Posterior vena cava (tissue), 2 donors: ENCODE measurements at regions not wholly inside any gene's neighbourhood (a gene's known extent, or its start where the extent isn't known, plus 50 kb on each side); places are given as distances from the start of the nearest gene placed in this dataset.
"Not testable (repeated sequence)": the region's sequence is repeated elsewhere in the genome, so short reads cannot be mapped to it uniquely, and the experiment has no call there.

Experiments used
- DNase-seq: peaks from one replicate; pipeline ENCODE4 v3.0.0-alpha.2; 2020; ENCODE audit warnings: low spot score
- intact Hi-C, 2 donors: fragments of 100-400 bp; cut with DNase I; formaldehyde crosslinking; loops; one replicate each; pipeline versions ENCODE4 v1.14.1 to v1.14.2; 2022 to 2023
- donor health status: DM: yes; HTN: yes; CAD: no.
- donor health status: DM: yes; HTN: yes; CAD: no.

DNA sequence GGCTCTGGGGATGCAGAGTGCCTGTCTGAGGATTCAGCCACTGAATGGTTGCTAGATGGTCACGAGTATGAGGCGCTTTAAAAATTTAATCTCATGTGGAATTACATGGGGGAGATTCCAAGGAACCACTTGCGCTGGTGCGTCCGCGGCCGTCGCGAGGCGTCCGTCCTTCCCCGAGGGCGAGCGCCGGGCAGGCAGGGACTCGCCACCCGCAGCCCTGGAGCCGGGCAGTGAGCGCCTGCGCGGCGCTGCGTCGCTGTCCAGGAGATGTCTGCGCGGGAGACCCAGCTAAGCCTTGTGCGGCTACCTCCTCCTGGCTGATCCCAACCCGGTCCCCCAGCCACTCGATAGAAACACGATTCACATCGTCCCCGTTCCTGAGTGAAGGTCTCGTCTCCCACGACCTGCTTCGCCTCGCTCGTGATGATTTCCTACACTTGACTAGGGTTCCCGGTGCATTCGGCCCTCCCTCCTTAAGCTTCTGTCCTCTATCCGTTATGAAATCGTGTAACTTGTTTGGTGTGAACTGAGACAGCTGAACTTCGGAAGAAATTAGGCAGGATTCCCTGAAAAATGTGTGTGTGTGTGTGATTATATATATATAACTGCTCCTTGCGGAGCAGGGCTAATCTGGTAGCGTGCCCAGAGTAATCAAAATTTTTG lies 536.4 kb downstream of the PRIM2 start:
- intact Hi-C loops, DNase-seq: not testable (repeated sequence)

DNA sequence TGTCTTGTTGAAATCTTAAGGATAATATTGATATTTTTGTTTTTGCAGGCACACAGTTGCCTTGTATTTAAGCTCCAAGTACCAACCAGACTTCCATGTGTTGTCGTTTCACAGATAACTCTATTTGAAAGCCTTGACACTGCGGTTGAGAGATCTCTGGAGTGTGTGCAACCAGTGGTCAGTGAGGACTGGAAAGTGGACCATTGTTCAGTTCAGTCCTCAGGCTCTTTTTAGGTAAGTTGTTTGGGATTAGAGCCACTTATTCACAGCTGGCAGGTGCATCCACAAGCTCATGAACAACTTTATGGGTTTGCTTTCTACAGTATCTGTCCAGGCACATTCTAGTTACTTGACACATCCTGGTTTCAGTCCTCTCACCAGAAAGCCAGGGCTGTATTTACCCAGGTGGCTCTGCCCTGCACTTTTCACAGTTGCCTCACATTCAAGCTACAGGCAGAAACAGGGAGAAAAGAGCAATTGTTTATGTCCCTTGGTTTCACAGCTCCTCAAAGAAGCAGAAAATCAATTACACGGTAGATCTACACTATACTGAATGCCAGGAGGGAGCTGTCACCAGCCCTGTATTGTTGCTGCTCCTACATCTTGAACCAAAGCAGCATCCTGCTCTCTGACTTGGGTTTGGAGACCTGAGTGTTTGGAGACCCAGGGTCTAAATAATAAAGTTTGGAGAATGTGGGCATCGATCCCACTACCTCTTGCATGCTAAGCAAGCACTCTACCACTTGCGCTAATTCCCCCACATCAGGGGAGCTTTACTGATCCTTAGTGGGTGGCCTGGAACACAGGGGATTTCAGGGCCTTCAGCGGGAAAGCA lies 543.3 kb downstream of the PRIM2 start:
- intact Hi-C loops, result not testable (repeated sequence)

DNA sequence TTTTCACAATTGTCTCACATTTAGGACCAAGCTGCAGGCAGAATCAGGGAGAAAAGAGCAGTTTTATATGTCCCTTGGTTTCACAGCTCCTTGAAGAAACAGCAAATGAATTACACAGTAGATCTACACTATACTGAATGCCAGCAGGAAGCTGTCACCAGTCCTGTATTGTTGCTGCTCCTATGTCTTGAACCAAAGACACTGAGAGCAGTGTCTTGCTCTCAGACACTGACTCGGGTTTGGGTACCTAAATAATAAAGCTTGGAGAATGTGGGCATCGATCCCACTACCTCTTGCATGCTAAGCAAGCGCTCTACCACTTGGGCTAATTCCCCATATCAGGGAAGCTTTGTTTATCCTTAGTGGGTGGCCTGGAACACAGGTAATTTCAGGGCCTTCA lies 552.7 kb downstream of the PRIM2 start:
- intact Hi-C loops, DNase-seq: not testable (repeated sequence)

More for the DNA sequence above, 543.3 kb downstream of the PRIM2 start:
- DNase-seq, result not testable (repeated sequence)

GRCh38 chr6:57873424-57873823 lies 556.0 kb downstream of the PRIM2 start:
- DNase-seq, intact Hi-C loops: not testable (repeated sequence)

GRCh38 chr6:57876659-57877058 lies 559.2 kb downstream of the PRIM2 start:
- intact Hi-C loops, DNase-seq: not testable (repeated sequence)

DNA sequence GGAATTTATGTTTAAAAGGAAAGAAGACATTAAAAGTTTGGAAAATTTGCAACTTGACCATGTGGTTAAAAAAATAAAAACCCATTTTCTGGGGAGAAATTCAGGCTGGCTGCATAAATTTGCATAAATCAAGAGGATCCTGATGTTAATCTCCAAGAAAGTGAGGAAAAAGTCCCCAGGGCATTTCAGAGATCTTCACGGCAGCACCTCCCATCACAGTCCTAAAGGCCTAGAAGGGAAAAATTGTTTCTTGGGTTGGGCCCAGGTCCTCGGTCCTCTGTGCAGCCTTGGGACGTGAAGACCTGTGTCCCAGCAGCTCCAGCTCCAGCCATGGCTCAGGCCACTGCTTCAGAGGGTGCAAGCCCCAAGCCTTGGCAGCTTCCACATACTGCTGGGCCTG lies 560.3 kb downstream of the PRIM2 start:
- intact Hi-C loops, DNase-seq: not testable (repeated sequence)

DNA sequence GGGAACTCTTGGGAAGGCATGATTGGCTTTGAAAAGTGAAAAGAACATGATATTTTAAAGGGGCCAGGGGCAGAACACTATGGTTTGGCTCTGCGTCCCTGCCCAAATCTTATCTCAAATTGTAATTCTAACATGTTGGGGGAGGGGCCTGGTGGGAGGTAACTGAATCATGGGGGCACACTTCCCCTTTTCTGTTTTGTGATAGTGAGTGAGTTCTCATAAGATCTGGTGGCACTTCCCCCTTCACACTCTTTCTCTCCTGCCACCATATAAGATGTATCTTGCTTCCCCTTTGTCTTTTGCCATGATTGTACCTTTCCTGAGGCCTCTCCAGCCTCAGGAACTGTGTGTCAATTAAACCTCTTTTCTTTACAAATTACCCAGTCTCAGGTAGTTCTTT lies 561.4 kb downstream of the PRIM2 start:
- DNase-seq, intact Hi-C loops: not testable (repeated sequence)

DNA sequence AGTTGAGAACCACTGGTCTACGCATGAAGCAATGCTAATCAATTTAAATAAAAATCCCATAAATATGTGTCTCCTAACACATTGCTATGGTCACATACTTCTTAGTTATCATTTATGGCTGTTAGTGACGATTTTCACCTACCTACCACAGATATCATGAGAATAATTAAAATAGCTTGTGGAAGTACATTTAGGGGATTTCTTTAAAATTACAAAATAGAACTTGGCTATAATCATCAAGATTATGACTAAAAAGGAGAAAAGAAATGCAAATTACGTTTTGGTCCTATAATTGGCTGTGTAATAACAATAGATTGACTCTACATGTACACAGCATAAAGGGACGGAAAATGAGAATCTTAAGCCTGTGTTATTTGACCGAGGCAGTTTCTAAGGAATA lies 581.4 kb downstream of the PRIM2 start:
- DNase-seq, intact Hi-C loops: not testable (repeated sequence)

- intact Hi-C loops, result not testable (repeated sequence)
These were observed 583.4 kb downstream of the PRIM2 start for GRCh38 chr6:57900687-57901399.

GRCh38 chr6:57901445-57901844 lies 584.0 kb downstream of the PRIM2 start:
- DNase-seq, intact Hi-C loops: not testable (repeated sequence)

More at GRCh38 chr6:57900687-57901399, 583.4 kb downstream of the PRIM2 start:
- DNase-seq, result not testable (repeated sequence)

DNA sequence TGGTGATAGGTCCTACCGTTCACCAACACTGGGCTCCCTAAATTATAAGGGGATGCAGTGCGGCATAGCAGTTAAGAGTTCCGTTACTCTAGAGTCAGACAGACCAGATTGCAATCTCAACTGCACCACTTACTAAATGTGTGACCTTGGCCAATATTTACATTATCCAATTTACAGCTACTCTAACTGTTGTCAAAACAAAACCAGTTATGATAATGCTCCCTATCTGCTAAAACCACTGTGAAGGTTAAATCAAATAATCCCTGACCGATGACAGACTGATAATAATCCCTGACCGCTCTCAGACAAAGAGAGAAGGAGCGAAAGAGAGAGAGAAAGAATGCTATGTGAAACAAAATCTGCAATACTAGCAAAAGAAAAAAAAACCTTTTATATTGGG lies 586.9 kb downstream of the PRIM2 start:
- not testable (repeated sequence) for DNase-seq

GRCh38 chr6:57915300-57915699 lies 597.9 kb downstream of the PRIM2 start:
- intact Hi-C loops, DNase-seq: not testable (repeated sequence)

More for the DNA sequence above, 586.9 kb downstream of the PRIM2 start:
- intact Hi-C loops, result not testable (repeated sequence)

- intact Hi-C loops, DNase-seq: not testable (repeated sequence)
These were observed 625.5 kb downstream of the PRIM2 start for GRCh38 chr6:57942966-57943365.

- intact Hi-C loops, DNase-seq: not testable (repeated sequence)
These were observed 628.8 kb downstream of the PRIM2 start for GRCh38 chr6:57946084-57946768.

GRCh38 chr6:57946769-57947091 lies 629.3 kb downstream of the PRIM2 start:
- intact Hi-C loops, DNase-seq: not testable (repeated sequence)

GRCh38 chr6:57948481-57948880 lies 631.1 kb downstream of the PRIM2 start:
- intact Hi-C loops, DNase-seq: not testable (repeated sequence)

GRCh38 chr6:57950430-57950829 lies 633.0 kb downstream of the PRIM2 start:
- DNase-seq, intact Hi-C loops: not testable (repeated sequence)

GRCh38 chr6:57966757-57967156 lies 649.3 kb downstream of the PRIM2 start:
- DNase-seq, intact Hi-C loops: not testable (repeated sequence)

DNA sequence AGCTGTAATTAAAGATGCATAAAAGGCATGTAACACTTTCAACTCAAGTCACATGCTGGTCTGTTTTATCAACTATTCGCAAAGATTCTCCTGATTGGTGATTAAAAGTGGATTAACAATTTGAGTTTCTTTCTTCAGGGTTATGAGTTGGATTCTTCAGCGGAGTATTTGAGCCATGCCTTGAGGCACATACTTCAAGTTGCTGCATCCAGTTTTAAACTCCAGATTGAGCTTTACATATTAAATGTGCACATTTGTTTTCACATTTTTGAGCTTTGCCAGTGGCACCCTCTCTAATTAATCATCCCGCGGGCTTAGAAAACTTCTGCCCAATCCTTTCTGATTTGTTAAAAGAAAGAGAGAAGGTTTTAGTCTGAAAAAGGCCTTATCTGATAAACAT lies 654.5 kb downstream of the PRIM2 start:
- DNase-seq, intact Hi-C loops: not testable (repeated sequence)
